ENCODE measurements at regions not wholly inside any gene's neighbourhood (a gene's known extent, or its start where the extent isn't known, plus 50 kb on each side); places are given as distances from the start of the nearest gene placed in this dataset.
"Not testable (repeated sequence)": the region's sequence is repeated elsewhere in the genome, so short reads cannot be mapped to it uniquely, and the experiment has no call there.

GRCh38 chr2:13201924-13202323 lies 485.2 kb downstream of the TRIB2 start:
- no peak for DNase-seq (ENCODE audit: low read depth in 3 of 3)

- no peak for DNase-seq (ENCODE audit: low read depth in 3 of 3)
Measured at GRCh38 chr2:13212115-13212514, 495.4 kb downstream of the TRIB2 start.

GRCh38 chr2:13218205-13218604 lies 501.5 kb downstream of the TRIB2 start:
- DNase-seq (ENCODE audit: low read depth in 3 of 3), result no peak

GRCh38 chr2:13227578-13227977 lies 510.8 kb downstream of the TRIB2 start:
- no peak for DNase-seq (ENCODE audit: low read depth in 3 of 3)

GRCh38 chr2:13230221-13230620 lies 513.5 kb downstream of the TRIB2 start:
- DNase-seq (ENCODE audit: low read depth in 3 of 3), result no peak

GRCh38 chr2:13240061-13240460 lies 523.3 kb downstream of the TRIB2 start:
- no peak for DNase-seq (ENCODE audit: low read depth in 3 of 3)

GRCh38 chr2:13240789-13241487 lies 524.2 kb downstream of the TRIB2 start:
- no peak for DNase-seq (ENCODE audit: low read depth in 3 of 3)

GRCh38 chr2:13252615-13253014 lies 535.9 kb downstream of the TRIB2 start:
- no peak for DNase-seq (ENCODE audit: low read depth in 3 of 3)

GRCh38 chr2:13255485-13255884 lies 538.7 kb downstream of the TRIB2 start:
- DNase-seq (ENCODE audit: low read depth in 3 of 3), result no peak

GRCh38 chr2:13260402-13260801 lies 543.7 kb downstream of the TRIB2 start:
- no peak for DNase-seq (ENCODE audit: low read depth in 3 of 3)

- no peak for DNase-seq (ENCODE audit: low read depth in 3 of 3)
Measured at GRCh38 chr2:13266166-13266565, 549.4 kb downstream of the TRIB2 start.

GRCh38 chr2:13284688-13285087 lies 568.0 kb downstream of the TRIB2 start:
- no peak for DNase-seq (ENCODE audit: low read depth in 3 of 3)

- DNase-seq (ENCODE audit: low read depth in 3 of 3), result no peak
Measured at GRCh38 chr2:13289310-13289709, 572.6 kb downstream of the TRIB2 start.

- DNase-seq (ENCODE audit: low read depth in 3 of 3), result not testable (repeated sequence)
Measured at GRCh38 chr2:13308478-13308805, 591.7 kb downstream of the TRIB2 start.

- no peak for DNase-seq (ENCODE audit: low read depth in 3 of 3)
Measured at GRCh38 chr2:13308989-13309388, 592.3 kb downstream of the TRIB2 start.

GRCh38 chr2:13332060-13332459 lies 615.3 kb downstream of the TRIB2 start:
- DNase-seq (ENCODE audit: low read depth in 3 of 3), result no peak

- not testable (repeated sequence) for DNase-seq (ENCODE audit: low read depth in 3 of 3)
Measured at GRCh38 chr2:13334071-13334470, 617.3 kb downstream of the TRIB2 start.

GRCh38 chr2:13334545-13334944 lies 617.8 kb downstream of the TRIB2 start:
- DNase-seq (ENCODE audit: low read depth in 3 of 3), result no peak

- no peak for DNase-seq (ENCODE audit: low read depth in 3 of 3)
Measured at GRCh38 chr2:13335862-13336535, 619.3 kb downstream of the TRIB2 start.

GRCh38 chr2:13351068-13351467 lies 634.3 kb downstream of the TRIB2 start:
- DNase-seq (ENCODE audit: low read depth in 3 of 3), result no peak

- no peak for DNase-seq (ENCODE audit: low read depth in 3 of 3)
Measured at GRCh38 chr2:13353083-13353482, 636.3 kb downstream of the TRIB2 start.

GRCh38 chr2:13354031-13354430 lies 637.3 kb downstream of the TRIB2 start:
- no peak for DNase-seq (ENCODE audit: low read depth in 3 of 3)

GRCh38 chr2:13381928-13382327 lies 665.2 kb downstream of the TRIB2 start:
- not testable (repeated sequence) for DNase-seq (ENCODE audit: low read depth in 3 of 3)

GRCh38 chr2:13389172-13389571 lies 672.4 kb downstream of the TRIB2 start:
- DNase-seq (ENCODE audit: low read depth in 3 of 3), result not testable (repeated sequence)
